Activated naive CD8-positive, alpha-beta T cell treated with anti-CD3 and anti-CD28 coated beads, Interleukin-2, amount 50 U/mL, for 24 hours (primary cell): ENCODE measurements at regions not wholly inside any gene's neighbourhood (a gene's known extent, or its start where the extent isn't known, plus 50 kb on each side); places are given as distances from the start of the nearest gene placed in this dataset.
"Not testable (repeated sequence)": the region's sequence is repeated elsewhere in the genome, so short reads cannot be mapped to it uniquely, and the experiment has no call there.

Experiments
- ATAC-seq: fragments of 150-1000 bp; cut with Tn5 transposase; one replicate; pipeline ENCODE4 v1.10.0; 2021
- DNase-seq: peaks from one replicate; pipeline ENCODE4 v3.0.0; 2021
- H3K27ac Mint-ChIP-seq: one replicate; pipeline ENCODE4 v1.8.0; 2021; ENCODE audit warnings: mild to moderate bottlenecking, mixed read lengths
- H3K27me3 Mint-ChIP-seq: one replicate; pipeline ENCODE4 v1.8.0; 2021; ENCODE audit warnings: mixed read lengths
- H3K36me3 Mint-ChIP-seq: one replicate; pipeline ENCODE4 v1.8.0; 2021; ENCODE audit warnings: low read depth, mixed read lengths
- H3K4me1 Mint-ChIP-seq: one replicate; pipeline ENCODE4 v1.8.0; 2021; ENCODE audit warnings: mixed read lengths
- H3K4me3 Mint-ChIP-seq: one replicate; pipeline ENCODE4 v1.8.0; 2021; ENCODE audit warnings: mild to moderate bottlenecking, moderate library complexity, mixed read lengths
- H3K9me3 Mint-ChIP-seq: one replicate; pipeline ENCODE4 v1.8.0; 2021; ENCODE audit warnings: mixed read lengths

GRCh38 chr1:177432897-177433296 lies 262.1 kb downstream of the BRINP2 start:
- Mint-ChIP-seq H3K4me3 (no peak overlapping the region), H3K36me3 (no peaks in the 10 kb centered on the region), H3K27me3 (no peaks in the 10 kb centered on the region), H3K27ac (no peak overlapping the region), H3K4me1 (no peaks in the 10 kb centered on the region), H3K9me3 (peaks cover 4% of the 10 kb centered on the region)
- no peak for DNase-seq
- ATAC-seq = no peak

GRCh38 chr1:177431123-177431522 lies 260.4 kb downstream of the BRINP2 start:
- DNase-seq = no peak
- no peak overlapping the region for H3K27ac Mint-ChIP-seq
- H3K27me3 Mint-ChIP-seq = no peaks in the 10 kb centered on the region
- ATAC-seq = no peak
- peaks cover 8% of the 10 kb centered on the region for H3K9me3 Mint-ChIP-seq
- H3K4me3 Mint-ChIP-seq = no peak overlapping the region
- no peaks in the 10 kb centered on the region for H3K36me3 Mint-ChIP-seq
- no peaks in the 10 kb centered on the region for H3K4me1 Mint-ChIP-seq

- no peaks in the 10 kb centered on the region for H3K27me3 Mint-ChIP-seq
- no peak overlapping the region for H3K27ac Mint-ChIP-seq
- no peaks in the 10 kb centered on the region for H3K36me3 Mint-ChIP-seq
- ATAC-seq (no peak), DNase-seq (no peak)
- H3K4me3 Mint-ChIP-seq = no peak overlapping the region
- H3K4me1 Mint-ChIP-seq = no peaks in the 10 kb centered on the region
- peaks cover 8% of the 10 kb centered on the region for H3K9me3 Mint-ChIP-seq
Observed at GRCh38 chr1:177429234-177429633, 258.5 kb downstream of the BRINP2 start.

- no peaks in the 10 kb centered on the region for H3K36me3 Mint-ChIP-seq
- no peak overlapping the region for H3K4me3 Mint-ChIP-seq
- ATAC-seq = no peak
- peaks cover 5% of the 10 kb centered on the region for H3K9me3 Mint-ChIP-seq
- no peak overlapping the region for H3K27ac Mint-ChIP-seq
- H3K27me3 Mint-ChIP-seq = no peaks in the 10 kb centered on the region
- DNase-seq = no peak
- no peaks in the 10 kb centered on the region for H3K4me1 Mint-ChIP-seq
Observed at GRCh38 chr1:177427811-177428210, 257.1 kb downstream of the BRINP2 start.

- no peak overlapping the region for H3K27ac Mint-ChIP-seq
- H3K4me3 Mint-ChIP-seq = no peak overlapping the region
- no peaks in the 10 kb centered on the region for H3K4me1 Mint-ChIP-seq
- no peaks in the 10 kb centered on the region for H3K27me3 Mint-ChIP-seq
- ATAC-seq = no peak
- peaks cover 5% of the 10 kb centered on the region for H3K9me3 Mint-ChIP-seq
- H3K36me3 Mint-ChIP-seq = no peaks in the 10 kb centered on the region
- DNase-seq = no peak
Observed at GRCh38 chr1:177426497-177426896, 255.7 kb downstream of the BRINP2 start.

GRCh38 chr1:177425199-177425598 lies 254.4 kb downstream of the BRINP2 start:
- H3K27me3 Mint-ChIP-seq = no peaks in the 10 kb centered on the region
- ATAC-seq = no peak
- no peak overlapping the region for H3K27ac Mint-ChIP-seq
- no peaks in the 10 kb centered on the region for H3K36me3 Mint-ChIP-seq
- peaks cover 5% of the 10 kb centered on the region for H3K9me3 Mint-ChIP-seq
- no peak overlapping the region for H3K4me3 Mint-ChIP-seq
- no peak for DNase-seq
- no peaks in the 10 kb centered on the region for H3K4me1 Mint-ChIP-seq

- H3K36me3 Mint-ChIP-seq = no peaks in the 10 kb centered on the region
- H3K9me3 Mint-ChIP-seq = peaks cover 5% of the 10 kb centered on the region
- no peak for ATAC-seq
- no peak for DNase-seq
- no peaks in the 10 kb centered on the region for H3K4me1 Mint-ChIP-seq
- H3K27ac Mint-ChIP-seq = no peak overlapping the region
- H3K4me3 Mint-ChIP-seq = no peak overlapping the region
- no peaks in the 10 kb centered on the region for H3K27me3 Mint-ChIP-seq
Observed at GRCh38 chr1:177424744-177425143, 254.0 kb downstream of the BRINP2 start.

- Mint-ChIP-seq H3K27me3 (no peaks in the 10 kb centered on the region), H3K4me3 (no peak overlapping the region), H3K27ac (no peak overlapping the region), H3K9me3 (peaks cover 5% of the 10 kb centered on the region), H3K4me1 (no peaks in the 10 kb centered on the region), H3K36me3 (no peaks in the 10 kb centered on the region)
- DNase-seq (no peak), ATAC-seq (no peak)
Observed at GRCh38 chr1:177423090-177423489, 252.3 kb downstream of the BRINP2 start.

- no peak for DNase-seq
- Mint-ChIP-seq H3K27ac (no peak overlapping the region), H3K36me3 (no peaks in the 10 kb centered on the region), H3K9me3 (peaks cover 7% of the 10 kb centered on the region), H3K4me3 (peak overlapping the region; percentile 1), H3K27me3 (no peaks in the 10 kb centered on the region), H3K4me1 (no peaks in the 10 kb centered on the region)
- ATAC-seq = no peak
Observed at GRCh38 chr1:177413982-177414596, 243.3 kb downstream of the BRINP2 start.

- H3K9me3 Mint-ChIP-seq = peaks cover 16% of the 10 kb centered on the region
- no peak overlapping the region for H3K4me3 Mint-ChIP-seq
- no peak for ATAC-seq
- no peaks in the 10 kb centered on the region for H3K4me1 Mint-ChIP-seq
- no peak for DNase-seq
- H3K36me3 Mint-ChIP-seq = no peaks in the 10 kb centered on the region
- H3K27ac Mint-ChIP-seq = no peak overlapping the region
- H3K27me3 Mint-ChIP-seq = no peaks in the 10 kb centered on the region
Observed at GRCh38 chr1:177411381-177411780, 240.6 kb downstream of the BRINP2 start.

GRCh38 chr1:177410179-177410766 lies 239.5 kb downstream of the BRINP2 start:
- no peak overlapping the region for H3K4me3 Mint-ChIP-seq
- no peaks in the 10 kb centered on the region for H3K36me3 Mint-ChIP-seq
- no peak for ATAC-seq
- H3K27ac Mint-ChIP-seq = no peak overlapping the region
- H3K27me3 Mint-ChIP-seq = no peaks in the 10 kb centered on the region
- peaks cover 16% of the 10 kb centered on the region for H3K9me3 Mint-ChIP-seq
- no peaks in the 10 kb centered on the region for H3K4me1 Mint-ChIP-seq
- DNase-seq = no peak

GRCh38 chr1:177406323-177406722 lies 235.6 kb downstream of the BRINP2 start:
- not testable (repeated sequence) for ATAC-seq, DNase-seq, H3K27me3 Mint-ChIP-seq, H3K4me3 Mint-ChIP-seq, H3K36me3 Mint-ChIP-seq, H3K4me1 Mint-ChIP-seq, H3K27ac Mint-ChIP-seq
- peaks cover 16% of the 10 kb centered on the region for H3K9me3 Mint-ChIP-seq

GRCh38 chr1:177392336-177392735 lies 221.6 kb downstream of the BRINP2 start:
- no peak for ATAC-seq
- Mint-ChIP-seq H3K36me3 (no peaks in the 10 kb centered on the region), H3K4me1 (no peaks in the 10 kb centered on the region), H3K27ac (no peak overlapping the region), H3K4me3 (no peak overlapping the region), H3K9me3 (peaks cover 7% of the 10 kb centered on the region), H3K27me3 (no peaks in the 10 kb centered on the region)
- DNase-seq = no peak

GRCh38 chr1:177385760-177386698 lies 215.3 kb downstream of the BRINP2 start:
- DNase-seq = no peak
- H3K36me3 Mint-ChIP-seq = no peaks in the 10 kb centered on the region

GRCh38 chr1:177384461-177384860 lies 213.7 kb downstream of the BRINP2 start:
- no peak for DNase-seq
- no peaks in the 10 kb centered on the region for H3K27me3 Mint-ChIP-seq

More at GRCh38 chr1:177385760-177386698, 215.3 kb downstream of the BRINP2 start:
- H3K27ac Mint-ChIP-seq = no peak overlapping the region
- no peaks in the 10 kb centered on the region for H3K4me1 Mint-ChIP-seq
- ATAC-seq = no peak
- H3K9me3 Mint-ChIP-seq = peaks cover 20% of the 10 kb centered on the region
- H3K27me3 Mint-ChIP-seq = no peaks in the 10 kb centered on the region
- H3K4me3 Mint-ChIP-seq = no peak overlapping the region

More at GRCh38 chr1:177384461-177384860, 213.7 kb downstream of the BRINP2 start:
- Mint-ChIP-seq H3K36me3 (no peaks in the 10 kb centered on the region), H3K27ac (no peak overlapping the region), H3K4me3 (no peak overlapping the region), H3K4me1 (no peaks in the 10 kb centered on the region), H3K9me3 (peaks cover 20% of the 10 kb centered on the region)
- no peak for ATAC-seq
